Liver (tissue), 2 donors: ENCODE measurements at regions not wholly inside any gene's neighbourhood (a gene's known extent, or its start where the extent isn't known, plus 50 kb on each side); places are given as distances from the start of the nearest gene placed in this dataset.

ENCODE experiments used
- CTCF ChIP-seq: fragments of 150-350 bp; IDR thresholded peaks from 2 replicates; pipeline ENCODE4 v1.5.1; 2017; ENCODE audit warnings: improper control_type of control experiment, low read depth, low read length; ENCODE audit not compliant: missing input control
- FOXA1 ChIP-seq: IDR thresholded peaks from 2 replicates; pipeline ENCODE4 v1.6.1; 2016; ENCODE audit warnings: antibody characterized with exemption
- MAX ChIP-seq: IDR thresholded peaks from 2 replicates; pipeline ENCODE4 v1.6.1; 2016; ENCODE audit warnings: antibody characterized with exemption
- REST ChIP-seq: IDR thresholded peaks from 2 replicates; pipeline ENCODE4 v1.6.1; 2016; ENCODE audit warnings: antibody characterized with exemption, mild to moderate bottlenecking
- donor health status: healthy.

GRCh38 chr12:92411687-92412086 lies 266.0 kb upstream of the BTG1 start:
- TF ChIP-seq FOXA1 = no peak
- no peak for TF ChIP-seq REST
- TF ChIP-seq CTCF = no peak
- no peak for TF ChIP-seq MAX
